ENCODE measurements at regions not wholly inside any gene's neighbourhood (a gene's known extent, or its start where the extent isn't known, plus 50 kb on each side); places are given as distances from the start of the nearest gene placed in this dataset.

GRCh38 chr14:51307551-51307950 lies 67.5 kb downstream of the TMX1 start:
- TF ChIP-seq POLR2A (IDR thresholded peaks at IDR 0.05), result no peak
- TF ChIP-seq, protein P1, sequence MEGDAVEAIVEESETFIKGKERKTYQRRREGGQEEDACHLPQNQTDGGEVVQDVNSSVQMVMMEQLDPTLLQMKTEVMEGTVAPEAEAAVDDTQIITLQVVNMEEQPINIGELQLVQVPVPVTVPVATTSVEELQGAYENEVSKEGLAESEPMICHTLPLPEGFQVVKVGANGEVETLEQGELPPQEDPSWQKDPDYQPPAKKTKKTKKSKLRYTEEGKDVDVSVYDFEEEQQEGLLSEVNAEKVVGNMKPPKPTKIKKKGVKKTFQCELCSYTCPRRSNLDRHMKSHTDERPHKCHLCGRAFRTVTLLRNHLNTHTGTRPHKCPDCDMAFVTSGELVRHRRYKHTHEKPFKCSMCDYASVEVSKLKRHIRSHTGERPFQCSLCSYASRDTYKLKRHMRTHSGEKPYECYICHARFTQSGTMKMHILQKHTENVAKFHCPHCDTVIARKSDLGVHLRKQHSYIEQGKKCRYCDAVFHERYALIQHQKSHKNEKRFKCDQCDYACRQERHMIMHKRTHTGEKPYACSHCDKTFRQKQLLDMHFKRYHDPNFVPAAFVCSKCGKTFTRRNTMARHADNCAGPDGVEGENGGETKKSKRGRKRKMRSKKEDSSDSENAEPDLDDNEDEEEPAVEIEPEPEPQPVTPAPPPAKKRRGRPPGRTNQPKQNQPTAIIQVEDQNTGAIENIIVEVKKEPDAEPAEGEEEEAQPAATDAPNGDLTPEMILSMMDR (IDR thresholded peaks at IDR 0.05), result no peak

Measured in heart left ventricle (tissue), 13 donors.